Ishikawa (cell line): ENCODE measurements at regions not wholly inside any gene's neighbourhood (a gene's known extent, or its start where the extent isn't known, plus 50 kb on each side); places are given as distances from the start of the nearest gene placed in this dataset.

Source experiments
- EGR1 ChIP-seq: IDR thresholded peaks from 2 replicates; pipeline ENCODE4 v1.6.1; 2012
- EP300 ChIP-seq: IDR thresholded peaks from 2 replicates; pipeline ENCODE4 v1.6.1; 2012; ENCODE audit warnings: borderline replicate concordance
- MAX ChIP-seq: IDR thresholded peaks from 2 replicates; pipeline ENCODE4 v1.6.1; 2012
- REST ChIP-seq: IDR thresholded peaks from 2 replicates; pipeline ENCODE4 v1.6.1; 2012; ENCODE audit warnings: low read depth, mild to moderate bottlenecking
- USF1 ChIP-seq: IDR thresholded peaks from 2 replicates; pipeline ENCODE4 v1.6.1; 2012
- YY1 ChIP-seq: IDR thresholded peaks from 2 replicates; pipeline ENCODE4 v1.6.1; 2012; ENCODE audit warnings: low read depth
- ZBTB7A ChIP-seq: IDR thresholded peaks from 2 replicates; pipeline ENCODE4 v1.6.1; 2012; ENCODE audit warnings: low read depth

GRCh38 chr2:146229508-146230155 lies 1615.2 kb upstream of the ACVR2A start:
- no peak for TF ChIP-seq MAX
- TF ChIP-seq REST: no peak
- no peak for TF ChIP-seq EP300
- no peak for TF ChIP-seq ZBTB7A
- no peak for TF ChIP-seq EGR1
- TF ChIP-seq YY1: no peak
- TF ChIP-seq USF1: no peak
